ENCODE measurements at regions not wholly inside any gene's neighbourhood (a gene's known extent, or its start where the extent isn't known, plus 50 kb on each side); places are given as distances from the start of the nearest gene placed in this dataset.

DNA sequence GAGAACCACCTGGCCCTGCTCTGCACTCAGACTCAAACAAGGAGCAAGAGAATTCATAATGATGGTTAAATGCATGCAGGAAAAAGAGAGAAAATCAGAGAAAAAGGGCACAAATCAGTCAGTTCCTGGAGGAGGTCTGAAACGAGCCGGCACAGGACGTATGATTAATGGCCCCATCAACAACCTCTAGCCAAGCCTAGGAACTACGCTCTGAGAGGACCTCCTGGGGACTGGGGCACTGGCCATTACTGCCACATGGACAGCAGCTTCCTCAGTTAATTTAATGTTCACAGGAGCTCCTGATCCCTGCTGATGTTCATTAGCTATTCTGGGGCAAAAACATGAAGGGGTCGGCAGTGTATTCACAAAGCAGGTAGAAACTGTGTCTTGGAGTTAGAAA, 238.1 kb downstream of the MED10 start:
- Histone ChIP-seq H3K4me3 (ENCODE audit: low read length) (no peak overlapping the region), H3K27me3 (ENCODE audit: control insufficient read depth, insufficient read depth, low read length, poor library complexity, severe bottlenecking) (peaks cover 19% of the 10 kb centered on the region), H3K36me3 (ENCODE audit: control insufficient read depth, insufficient read depth, low read length) (no peaks in the 10 kb centered on the region), H3K27ac (ENCODE audit: low read depth, low read length) (no peak overlapping the region), H3K4me1 (ENCODE audit: control insufficient read depth, insufficient read depth, low read length) (no peaks in the 10 kb centered on the region), H3K9ac (ENCODE audit: extremely low read depth, low read length, poor library complexity, severe bottlenecking) (no peak overlapping the region), H3K9me3 (ENCODE audit: control insufficient read depth, low read length) (no peaks in the 10 kb centered on the region)
- no peaks in the 10 kb centered on the region for H3K36me3 Mint-ChIP-seq (ENCODE audit: low read depth)
- peaks cover 17% of the 10 kb centered on the region for H3K27me3 Mint-ChIP-seq (ENCODE audit: insufficient read depth)
- no peak for DNase-seq
- H3K4me3 Mint-ChIP-seq = no peak overlapping the region
- H3K9me3 Mint-ChIP-seq = no peaks in the 10 kb centered on the region
- TF ChIP-seq, protein P1, sequence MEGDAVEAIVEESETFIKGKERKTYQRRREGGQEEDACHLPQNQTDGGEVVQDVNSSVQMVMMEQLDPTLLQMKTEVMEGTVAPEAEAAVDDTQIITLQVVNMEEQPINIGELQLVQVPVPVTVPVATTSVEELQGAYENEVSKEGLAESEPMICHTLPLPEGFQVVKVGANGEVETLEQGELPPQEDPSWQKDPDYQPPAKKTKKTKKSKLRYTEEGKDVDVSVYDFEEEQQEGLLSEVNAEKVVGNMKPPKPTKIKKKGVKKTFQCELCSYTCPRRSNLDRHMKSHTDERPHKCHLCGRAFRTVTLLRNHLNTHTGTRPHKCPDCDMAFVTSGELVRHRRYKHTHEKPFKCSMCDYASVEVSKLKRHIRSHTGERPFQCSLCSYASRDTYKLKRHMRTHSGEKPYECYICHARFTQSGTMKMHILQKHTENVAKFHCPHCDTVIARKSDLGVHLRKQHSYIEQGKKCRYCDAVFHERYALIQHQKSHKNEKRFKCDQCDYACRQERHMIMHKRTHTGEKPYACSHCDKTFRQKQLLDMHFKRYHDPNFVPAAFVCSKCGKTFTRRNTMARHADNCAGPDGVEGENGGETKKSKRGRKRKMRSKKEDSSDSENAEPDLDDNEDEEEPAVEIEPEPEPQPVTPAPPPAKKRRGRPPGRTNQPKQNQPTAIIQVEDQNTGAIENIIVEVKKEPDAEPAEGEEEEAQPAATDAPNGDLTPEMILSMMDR (conservative IDR thresholded peaks at IDR 0.05) = no peak
- H3K4me1 Mint-ChIP-seq = no peaks in the 10 kb centered on the region
- no peak overlapping the region for H3K27ac Mint-ChIP-seq
- 79 to 89% methylated on average over 5 of the region's 5 CpGs for WGBS, 2 experiments (ENCODE audit: insufficient coverage in 1 of 2, insufficient read length in 1 of 2)

DNA sequence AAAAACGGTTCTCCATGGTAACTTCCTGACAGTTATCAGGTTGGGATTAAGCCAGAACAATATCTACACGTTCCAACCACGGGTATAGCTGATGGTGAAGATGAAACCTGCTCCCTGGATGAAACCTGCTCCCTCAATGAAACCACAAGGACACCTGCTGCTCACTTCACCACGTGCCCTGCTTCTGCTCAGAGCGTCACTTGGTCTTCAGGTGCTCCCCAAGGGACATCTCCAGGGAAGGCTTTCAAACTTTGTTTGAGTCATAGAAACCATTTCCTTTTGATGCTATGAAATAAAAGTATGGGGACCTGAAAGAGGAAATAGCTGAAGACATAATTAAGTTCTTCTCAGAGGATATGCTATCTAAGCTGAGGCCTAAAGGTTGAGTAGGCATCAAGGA, 242.4 kb downstream of the MED10 start:
- H3K27me3 ChIP-seq (ENCODE audit: control insufficient read depth, insufficient read depth, low read length, poor library complexity, severe bottlenecking) = no peaks in the 10 kb centered on the region
- H3K4me3 Mint-ChIP-seq = no peak overlapping the region
- H3K36me3 ChIP-seq (ENCODE audit: control insufficient read depth, insufficient read depth, low read length) = no peaks in the 10 kb centered on the region
- H3K27ac ChIP-seq (ENCODE audit: low read depth, low read length) = no peak overlapping the region
- 78 to 82% methylated on average over 4 to 5 of the region's 5 CpGs for WGBS, 2 experiments (ENCODE audit: insufficient coverage in 1 of 2, insufficient read length in 1 of 2)
- DNase-seq = no peak
- H3K9ac ChIP-seq (ENCODE audit: extremely low read depth, low read length, poor library complexity, severe bottlenecking) = no peak overlapping the region
- no peak overlapping the region for H3K4me3 ChIP-seq (ENCODE audit: low read length)
- TF ChIP-seq, protein P1 (conservative IDR thresholded peaks at IDR 0.05) = no peak
- no peaks in the 10 kb centered on the region for H3K4me1 Mint-ChIP-seq
- H3K27ac Mint-ChIP-seq = no peak overlapping the region
- H3K9me3 Mint-ChIP-seq = no peaks in the 10 kb centered on the region
- no peaks in the 10 kb centered on the region for H3K27me3 Mint-ChIP-seq (ENCODE audit: insufficient read depth)
- no peaks in the 10 kb centered on the region for H3K4me1 ChIP-seq (ENCODE audit: control insufficient read depth, insufficient read depth, low read length)
- no peaks in the 10 kb centered on the region for H3K9me3 ChIP-seq (ENCODE audit: control insufficient read depth, low read length)
- no peaks in the 10 kb centered on the region for H3K36me3 Mint-ChIP-seq (ENCODE audit: low read depth)

DNA sequence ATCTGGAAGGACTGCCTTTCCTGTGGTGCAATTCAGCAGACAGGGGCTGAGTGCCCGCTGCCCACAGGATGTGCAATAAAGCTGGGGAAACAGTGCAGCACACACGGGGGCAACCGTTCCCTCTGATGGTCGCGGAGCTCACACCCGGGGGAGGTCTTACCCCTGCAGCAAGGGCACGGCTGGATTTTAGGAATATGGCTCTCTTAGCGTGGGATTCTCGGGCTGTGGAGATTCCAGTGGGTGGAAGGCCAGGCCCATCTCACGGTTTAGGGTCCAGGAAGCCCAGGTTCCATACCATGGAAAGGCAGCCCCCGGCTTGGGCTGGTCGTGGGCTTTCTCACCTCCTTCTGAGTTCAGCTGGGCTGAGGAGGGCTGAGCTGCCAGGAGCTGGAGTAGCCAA, 244.1 kb downstream of the MED10 start:
- Histone ChIP-seq H3K4me3 (ENCODE audit: low read length) (no peak overlapping the region), H3K36me3 (ENCODE audit: control insufficient read depth, insufficient read depth, low read length) (no peaks in the 10 kb centered on the region), H3K9ac (ENCODE audit: extremely low read depth, low read length, poor library complexity, severe bottlenecking) (no peak overlapping the region), H3K27ac (ENCODE audit: low read depth, low read length) (no peak overlapping the region), H3K27me3 (ENCODE audit: control insufficient read depth, insufficient read depth, low read length, poor library complexity, severe bottlenecking) (no peaks in the 10 kb centered on the region), H3K4me1 (ENCODE audit: control insufficient read depth, insufficient read depth, low read length) (no peaks in the 10 kb centered on the region), H3K9me3 (ENCODE audit: control insufficient read depth, low read length) (no peaks in the 10 kb centered on the region)
- Mint-ChIP-seq H3K27ac (no peak overlapping the region), H3K9me3 (no peaks in the 10 kb centered on the region), H3K36me3 (ENCODE audit: low read depth) (no peaks in the 10 kb centered on the region), H3K27me3 (ENCODE audit: insufficient read depth) (no peaks in the 10 kb centered on the region), H3K4me1 (no peaks in the 10 kb centered on the region), H3K4me3 (no peak overlapping the region)
- 77 to 92% methylated on average over 5 to 12 of the region's 12 CpGs for WGBS, 2 experiments (ENCODE audit: insufficient coverage in 1 of 2, insufficient read length in 1 of 2)
- DNase-seq = no peak
- TF ChIP-seq, protein P1 (conservative IDR thresholded peaks at IDR 0.05) = no peak
